Body of pancreas (tissue), 4 donors: ENCODE measurements at regions not wholly inside any gene's neighbourhood (a gene's known extent, or its start where the extent isn't known, plus 50 kb on each side); places are given as distances from the start of the nearest gene placed in this dataset.

Experiments
- ATAC-seq: fragments of 150-250 bp; one replicate; pipeline ENCODE4 v1.9.1; 2016
- DNase-seq, 4 donors: peaks; one replicate each; pipeline ENCODE4 v3.0.0-alpha.2; 2019
- H3K27ac ChIP-seq, 4 donors: fragments of 200-600 bp; sonication (generic); 1 replicate in 3 of 4; 2 replicates in 1 of 4; pipeline versions ENCODE4 v1.5.1 to v1.6.1; 2016 to 2019; ENCODE audit warnings: mild to moderate bottlenecking in 1 of 4, mixed read lengths in 1 of 4, moderate library complexity in 1 of 4
- H3K27me3 ChIP-seq, 2 donors: fragments of 200-600 bp; sonication (generic); one replicate each; pipeline ENCODE4 v1.6.0; 2016; ENCODE audit warnings: mild to moderate bottlenecking in 1 of 2
- H3K36me3 ChIP-seq, 2 donors: fragments of 200-600 bp; sonication (generic); replicated peaks in 1 of 2; 2 replicates each; pipeline ENCODE4 v1.5.1; 2016; ENCODE audit warnings: low read depth in 2 of 2; ENCODE audit not compliant: insufficient read depth in 1 of 2
- H3K4me1 ChIP-seq: fragments of 200-600 bp; sonication (generic); one replicate; pipeline ENCODE4 v1.6.0; 2016
- H3K4me3 ChIP-seq, 2 donors: fragments of 200-600 bp; sonication (generic); 1 replicate in 1 of 2; 2 replicates in 1 of 2; pipeline ENCODE4 v1.5.1; 2016 to 2019
- H3K9me3 ChIP-seq, 3 donors: fragments of 200-600 bp; sonication (generic); 1 replicate in 2 of 3; 2 replicates in 1 of 3; pipeline ENCODE4 v1.5.1; 2016
- CTCF ChIP-seq, 7 experiments: fragments of 450-650 bp in 4 of 7; fragments of 200-600 bp in 3 of 7; sonication (generic) in 3 of 7; IDR thresholded peaks; one replicate each; pipeline ENCODE4 v1.5.1; 2016 to 2019; ENCODE audit warnings: antibody characterized with exemption in 7 of 7
- POLR2A ChIP-seq, 3 donors: fragments of 450-650 bp; IDR thresholded peaks; one replicate each; pipeline ENCODE4 v1.6.1; 2016; ENCODE audit warnings: antibody characterized with exemption in 3 of 3, mild to moderate bottlenecking in 2 of 3
- whole genome bisulfite sequencing, 2 donors: methylation state at CpG; one replicate each; pipeline ENCODE4 v1.1.5; 2017; 5-methylcytosine and 5-hydroxymethylcytosine counted together
- intact Hi-C: fragments of 100-400 bp; cut with DNase I; formaldehyde crosslinking; loops from one replicate; pipeline ENCODE4 v1.15.1; 2023

GRCh38 chr13:74987124-74987690 lies 494.8 kb downstream of the TBC1D4 start:
- no peak for DNase-seq
- intact Hi-C loops = no loop called here
- H3K4me3 ChIP-seq = no peak overlapping the region
- H3K4me1 ChIP-seq = no peaks in the 10 kb centered on the region
- H3K27me3 ChIP-seq = no peaks in the 10 kb centered on the region
- TF ChIP-seq CTCF (IDR thresholded peaks at IDR 0.05) (no peak), POLR2A (IDR thresholded peaks at IDR 0.05) (no peak)
- H3K36me3 ChIP-seq = no peaks in the 10 kb centered on the region
- ATAC-seq = no peak
- no peak overlapping the region for H3K27ac ChIP-seq
- no peaks in the 10 kb centered on the region for H3K9me3 ChIP-seq

- no peak for ATAC-seq
Measured at GRCh38 chr13:74986609-74987008, 495.4 kb downstream of the TBC1D4 start.

GRCh38 chr13:74979703-74980102 lies 502.3 kb downstream of the TBC1D4 start:
- TF ChIP-seq CTCF (IDR thresholded peaks at IDR 0.05) (no peak), POLR2A (IDR thresholded peaks at IDR 0.05) (no peak)
- WGBS, 2 donors = 56 to 78% methylated on average over 2 of the region's 2 CpGs
- H3K4me3 ChIP-seq = no peak overlapping the region
- intact Hi-C loops = no loop called here
- H3K27me3 ChIP-seq = no peaks in the 10 kb centered on the region
- DNase-seq (no peak), ATAC-seq (no peak)
- no peaks in the 10 kb centered on the region for H3K9me3 ChIP-seq
- no peak overlapping the region for H3K27ac ChIP-seq
- H3K4me1 ChIP-seq = no peaks in the 10 kb centered on the region
- no peaks in the 10 kb centered on the region for H3K36me3 ChIP-seq

More at GRCh38 chr13:74986609-74987008, 495.4 kb downstream of the TBC1D4 start:
- intact Hi-C loops = no loop called here
- Histone ChIP-seq H3K4me1 (no peaks in the 10 kb centered on the region), H3K27ac (no peak overlapping the region), H3K9me3 (no peaks in the 10 kb centered on the region), H3K36me3 (no peaks in the 10 kb centered on the region), H3K27me3 (no peaks in the 10 kb centered on the region), H3K4me3 (no peak overlapping the region)
- TF ChIP-seq POLR2A (IDR thresholded peaks at IDR 0.05) (no peak), CTCF (IDR thresholded peaks at IDR 0.05) (no peak)
- no peak for DNase-seq
- 38 to 39% methylated on average over 2 of the region's 2 CpGs for WGBS, 2 donors

GRCh38 chr13:74978591-74978990 lies 503.4 kb downstream of the TBC1D4 start:
- no peaks in the 10 kb centered on the region for H3K27me3 ChIP-seq
- WGBS, 2 donors = 45 to 46% methylated on average over 6 of the region's 6 CpGs
- no peak for ATAC-seq
- intact Hi-C loops = no loop called here
- H3K9me3 ChIP-seq = no peaks in the 10 kb centered on the region
- no peak for TF ChIP-seq POLR2A (IDR thresholded peaks at IDR 0.05)
- no peak for TF ChIP-seq CTCF (IDR thresholded peaks at IDR 0.05)
- H3K4me1 ChIP-seq = no peaks in the 10 kb centered on the region
- no peak for DNase-seq
- H3K27ac ChIP-seq = no peak overlapping the region
- H3K4me3 ChIP-seq = no peak overlapping the region
- no peaks in the 10 kb centered on the region for H3K36me3 ChIP-seq

- Histone ChIP-seq H3K9me3 (no peaks in the 10 kb centered on the region), H3K36me3 (no peaks in the 10 kb centered on the region), H3K27me3 (no peaks in the 10 kb centered on the region), H3K4me3 (no peak overlapping the region), H3K4me1 (no peaks in the 10 kb centered on the region), H3K27ac (no peak overlapping the region)
- no peak for DNase-seq
- WGBS, 2 donors = 69% methylated on average over 1 of the region's 1 CpG
- no peak for ATAC-seq
- TF ChIP-seq POLR2A (IDR thresholded peaks at IDR 0.05) = no peak
- TF ChIP-seq CTCF (IDR thresholded peaks at IDR 0.05) = no peak
- intact Hi-C loops = no loop called here
Measured at GRCh38 chr13:74977498-74977897, 504.5 kb downstream of the TBC1D4 start.
